NB4 (cell line): ENCODE measurements at regions not wholly inside any gene's neighbourhood (a gene's known extent, or its start where the extent isn't known, plus 50 kb on each side); places are given as distances from the start of the nearest gene placed in this dataset.

ENCODE experiments used
- MYC ChIP-seq: IDR thresholded peaks from 2 replicates; pipeline ENCODE4 v1.6.1; 2011; ENCODE audit warnings: low read depth, low read length
- POLR2A ChIP-seq: IDR thresholded peaks from 2 replicates; pipeline ENCODE4 v1.6.1; 2011; ENCODE audit warnings: mild to moderate bottlenecking; ENCODE audit not compliant: insufficient read length; ENCODE audit errors: extremely low read depth
- TF ChIP-seq, protein P1 (sequence below): IDR thresholded peaks from one replicate; pipeline ENCODE4 v1.5.1; 2012; ENCODE audit warnings: low read depth, low read length

DNA sequence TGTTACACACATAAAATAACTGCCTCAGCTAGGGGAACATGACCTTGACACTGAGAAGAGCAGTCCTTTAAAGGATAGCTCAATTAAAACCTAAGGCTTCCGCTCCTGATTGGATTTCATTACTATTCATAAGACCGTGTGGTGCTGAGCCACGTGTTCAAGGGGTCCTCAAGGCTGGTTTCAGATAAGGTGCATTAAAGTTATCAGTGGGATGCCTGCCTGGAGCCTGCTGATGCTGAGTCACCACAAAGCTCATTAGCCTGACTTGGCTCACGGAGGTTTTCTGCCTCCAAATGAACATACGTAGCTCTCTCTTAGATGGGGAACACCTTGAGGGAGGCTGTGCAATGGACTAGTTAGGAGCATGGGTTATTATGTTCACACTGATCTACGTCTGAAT, 518.9 kb downstream of the TDRD15 start:
- no peak for TF ChIP-seq POLR2A
- TF ChIP-seq, protein P1, sequence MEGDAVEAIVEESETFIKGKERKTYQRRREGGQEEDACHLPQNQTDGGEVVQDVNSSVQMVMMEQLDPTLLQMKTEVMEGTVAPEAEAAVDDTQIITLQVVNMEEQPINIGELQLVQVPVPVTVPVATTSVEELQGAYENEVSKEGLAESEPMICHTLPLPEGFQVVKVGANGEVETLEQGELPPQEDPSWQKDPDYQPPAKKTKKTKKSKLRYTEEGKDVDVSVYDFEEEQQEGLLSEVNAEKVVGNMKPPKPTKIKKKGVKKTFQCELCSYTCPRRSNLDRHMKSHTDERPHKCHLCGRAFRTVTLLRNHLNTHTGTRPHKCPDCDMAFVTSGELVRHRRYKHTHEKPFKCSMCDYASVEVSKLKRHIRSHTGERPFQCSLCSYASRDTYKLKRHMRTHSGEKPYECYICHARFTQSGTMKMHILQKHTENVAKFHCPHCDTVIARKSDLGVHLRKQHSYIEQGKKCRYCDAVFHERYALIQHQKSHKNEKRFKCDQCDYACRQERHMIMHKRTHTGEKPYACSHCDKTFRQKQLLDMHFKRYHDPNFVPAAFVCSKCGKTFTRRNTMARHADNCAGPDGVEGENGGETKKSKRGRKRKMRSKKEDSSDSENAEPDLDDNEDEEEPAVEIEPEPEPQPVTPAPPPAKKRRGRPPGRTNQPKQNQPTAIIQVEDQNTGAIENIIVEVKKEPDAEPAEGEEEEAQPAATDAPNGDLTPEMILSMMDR: no peak
- TF ChIP-seq MYC: no peak
